PC-3 (cell line): ENCODE measurements at regions not wholly inside any gene's neighbourhood (a gene's known extent, or its start where the extent isn't known, plus 50 kb on each side); places are given as distances from the start of the nearest gene placed in this dataset.

Experiments used
- CTCF ChIP-seq: fragments of 300-600 bp; sonication (generic); conservative IDR thresholded peaks from 2 replicates; pipeline ENCODE4 v1.5.1; 2017; ENCODE audit warnings: antibody characterized with exemption, low read depth, mild to moderate bottlenecking, low read length
- EZH2 ChIP-seq: fragments of 300-600 bp; sonication (generic); IDR thresholded peaks from one replicate; pipeline ENCODE4 v1.6.1; 2017; ENCODE audit warnings: antibody characterized with exemption, mild to moderate bottlenecking, low read length; ENCODE audit not compliant: unreplicated experiment

- no peak for TF ChIP-seq CTCF
- no peak for TF ChIP-seq EZH2
Observed at GRCh38 chr11:109222761-109223160, 199.2 kb upstream of the C11orf87 start.
